ENCODE measurements at regions not wholly inside any gene's neighbourhood (a gene's known extent, or its start where the extent isn't known, plus 50 kb on each side); places are given as distances from the start of the nearest gene placed in this dataset.
"Not testable (repeated sequence)": the region's sequence is repeated elsewhere in the genome, so short reads cannot be mapped to it uniquely, and the experiment has no call there.

GRCh38 chr13:69649063-69649392 is 458.6 kb upstream of the ATXN8OS start:
- no peak for DNase-seq
- Mint-ChIP-seq H3K9me3 (ENCODE audit: low read depth) (no peaks in the 10 kb centered on the region), H3K27me3 (no peaks in the 10 kb centered on the region), H3K27ac (no peak overlapping the region), H3K36me3 (no peaks in the 10 kb centered on the region), H3K4me3 (no peak overlapping the region), H3K4me1 (no peaks in the 10 kb centered on the region)
- CTCF ChIA-PET = no interaction called here
- ATAC-seq = no peak

DNA sequence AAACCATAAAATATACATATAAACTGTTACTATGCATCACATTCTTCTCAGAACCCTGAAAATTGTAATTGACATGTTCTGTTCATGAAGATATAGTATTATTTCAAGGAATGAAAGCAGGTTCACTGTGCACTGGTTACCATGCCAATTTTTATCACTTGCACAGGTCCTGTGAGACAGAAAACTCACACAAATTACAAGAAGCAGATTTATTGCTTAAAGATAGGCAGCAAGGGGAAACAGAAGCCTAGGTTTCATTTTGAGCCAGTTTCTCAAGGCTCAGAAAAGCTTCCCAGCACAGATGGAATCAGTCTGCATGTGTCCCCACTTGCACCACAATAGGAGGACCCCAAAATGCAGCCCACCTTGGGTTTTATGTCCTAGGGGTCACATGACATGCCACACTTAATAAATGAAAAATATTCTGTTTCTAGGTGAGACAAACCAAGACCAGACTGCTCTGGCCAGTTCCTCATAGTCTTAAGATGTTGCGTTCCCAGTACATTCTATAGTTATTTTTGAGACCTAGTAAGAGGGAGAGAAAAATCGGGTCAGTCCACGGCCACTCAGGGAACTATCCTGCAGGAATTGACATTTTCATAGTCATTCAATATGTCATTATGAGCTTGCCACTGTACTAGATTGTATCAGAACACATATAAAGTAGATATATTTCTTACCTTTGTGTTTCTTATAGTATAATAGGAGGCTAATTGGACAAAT is 459.1 kb upstream of the ATXN8OS start:
- ATAC-seq (no peak), DNase-seq (no peak)
- no peak overlapping the region for H3K27ac Mint-ChIP-seq
- H3K27me3 Mint-ChIP-seq = no peaks in the 10 kb centered on the region
- H3K4me1 Mint-ChIP-seq = no peaks in the 10 kb centered on the region
- CTCF ChIA-PET = interaction anchor here (0.9 kb wide), 1 partner anchor 92 kb away, joined by 3 read pairs; no protein-coding TSS in a partner anchor
- no peak overlapping the region for H3K4me3 Mint-ChIP-seq
- H3K36me3 Mint-ChIP-seq = no peaks in the 10 kb centered on the region
- peaks cover 3% of the 10 kb centered on the region for H3K9me3 Mint-ChIP-seq (ENCODE audit: low read depth)

DNA sequence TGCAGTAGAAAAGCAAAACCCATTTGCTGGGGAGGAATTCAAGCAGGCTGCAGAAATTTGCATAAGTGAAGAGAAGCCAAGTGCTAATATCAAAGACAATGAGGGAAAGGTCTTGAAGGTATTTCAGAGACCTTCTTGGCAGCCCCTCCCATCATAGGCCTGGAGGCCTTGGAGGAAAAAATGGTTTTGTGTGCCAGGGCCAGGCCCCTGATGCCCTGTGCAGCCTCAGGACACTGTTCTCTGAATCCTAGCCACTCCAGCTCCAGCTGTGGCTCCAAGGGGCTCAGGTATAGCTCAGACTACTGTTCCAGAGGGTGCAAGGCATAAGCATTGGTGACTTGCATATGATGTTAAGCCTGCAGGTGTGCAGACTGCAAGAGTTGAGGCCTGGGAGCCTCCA is 463.2 kb upstream of the ATXN8OS start:
- Mint-ChIP-seq H3K9me3 (ENCODE audit: low read depth) (peaks cover 5% of the 10 kb centered on the region), H3K27ac (no peak overlapping the region), H3K27me3 (no peaks in the 10 kb centered on the region), H3K36me3 (no peaks in the 10 kb centered on the region), H3K4me1 (no peaks in the 10 kb centered on the region), H3K4me3 (no peak overlapping the region)
- CTCF ChIA-PET = no interaction called here
- ATAC-seq (no peak), DNase-seq (no peak)

DNA sequence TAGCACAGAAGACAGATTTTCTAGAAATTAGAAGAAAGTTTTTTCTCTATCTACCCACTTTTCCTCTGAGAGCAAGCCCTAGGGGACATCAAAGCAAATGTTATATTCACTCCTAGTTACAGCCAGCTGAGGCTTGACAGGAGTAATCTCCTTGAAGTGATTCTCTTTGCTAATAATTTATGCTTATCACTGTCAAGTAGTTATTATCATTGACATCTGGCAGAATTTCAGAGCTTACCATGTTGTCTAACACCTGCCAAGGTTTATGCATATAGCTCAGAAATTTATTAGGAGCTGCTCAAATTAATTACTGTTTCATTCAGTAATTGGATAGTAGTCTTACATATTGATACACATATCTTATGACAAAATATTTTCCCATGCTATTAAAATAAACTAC is 465.9 kb upstream of the ATXN8OS start:
- no peak overlapping the region for H3K27ac Mint-ChIP-seq
- no peaks in the 10 kb centered on the region for H3K36me3 Mint-ChIP-seq
- no peaks in the 10 kb centered on the region for H3K27me3 Mint-ChIP-seq
- CTCF ChIA-PET = no interaction called here
- ATAC-seq (no peak), DNase-seq (no peak)
- peaks cover 5% of the 10 kb centered on the region for H3K9me3 Mint-ChIP-seq (ENCODE audit: low read depth)
- no peaks in the 10 kb centered on the region for H3K4me1 Mint-ChIP-seq
- no peak overlapping the region for H3K4me3 Mint-ChIP-seq

GRCh38 chr13:69633044-69633443 is 474.6 kb upstream of the ATXN8OS start:
- Mint-ChIP-seq H3K27me3 (no peaks in the 10 kb centered on the region), H3K36me3 (no peaks in the 10 kb centered on the region), H3K4me1 (no peaks in the 10 kb centered on the region), H3K9me3 (ENCODE audit: low read depth) (peaks cover 5% of the 10 kb centered on the region), H3K4me3 (no peak overlapping the region), H3K27ac (no peak overlapping the region)
- DNase-seq (no peak), ATAC-seq (no peak)
- CTCF ChIA-PET = no interaction called here

DNA sequence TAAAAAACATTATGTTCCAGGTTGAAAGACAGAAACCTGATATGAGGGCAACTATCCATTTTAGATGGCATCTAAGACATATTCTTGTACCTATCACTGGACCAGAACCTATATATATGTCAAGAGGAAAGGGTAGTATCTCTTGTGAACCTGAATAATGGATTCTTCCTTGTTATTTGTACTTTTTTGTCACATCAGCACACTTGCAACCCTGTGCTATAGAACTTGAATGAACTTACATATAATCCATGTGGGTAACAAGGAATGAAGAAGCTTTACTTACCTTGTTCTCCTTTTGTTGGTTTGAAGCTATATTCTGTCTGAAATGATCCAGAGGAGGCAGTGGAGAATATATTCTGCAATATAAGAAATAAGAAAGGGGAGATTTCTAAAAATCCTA is 483.7 kb upstream of the ATXN8OS start:
- H3K36me3 Mint-ChIP-seq = no peaks in the 10 kb centered on the region
- H3K4me1 Mint-ChIP-seq = no peaks in the 10 kb centered on the region
- no peak for ATAC-seq
- no peak for DNase-seq
- H3K27me3 Mint-ChIP-seq = no peaks in the 10 kb centered on the region
- H3K4me3 Mint-ChIP-seq = no peak overlapping the region
- H3K27ac Mint-ChIP-seq = no peak overlapping the region
- peaks cover 6% of the 10 kb centered on the region for H3K9me3 Mint-ChIP-seq (ENCODE audit: low read depth)
- CTCF ChIA-PET = no interaction called here

GRCh38 chr13:69619651-69620050 is 488.0 kb upstream of the ATXN8OS start:
- Mint-ChIP-seq H3K4me1 (no peaks in the 10 kb centered on the region), H3K27me3 (no peaks in the 10 kb centered on the region), H3K4me3 (no peak overlapping the region), H3K27ac (no peak overlapping the region), H3K9me3 (ENCODE audit: low read depth) (peaks cover 3% of the 10 kb centered on the region), H3K36me3 (no peaks in the 10 kb centered on the region)
- no peak for DNase-seq
- CTCF ChIA-PET = no interaction called here
- no peak for ATAC-seq

DNA sequence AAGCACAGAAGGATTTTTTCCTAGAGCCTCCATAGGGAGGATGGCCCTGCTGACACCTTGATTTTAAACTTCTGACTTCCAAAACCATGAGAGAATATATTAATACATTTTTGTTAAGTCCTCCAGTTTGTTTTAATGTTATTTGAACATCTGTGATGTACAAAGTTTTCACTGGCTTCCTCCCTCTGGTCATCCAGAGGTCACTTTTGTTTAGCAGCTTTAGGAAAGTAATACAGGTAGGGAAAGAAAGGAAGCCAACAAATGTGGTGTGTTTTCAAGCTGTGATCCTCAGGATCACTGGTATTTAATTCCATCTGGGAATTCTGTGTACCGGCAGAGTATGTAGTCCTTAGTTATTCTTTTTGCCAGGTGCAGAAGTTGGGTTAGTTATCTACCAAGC is 488.8 kb upstream of the ATXN8OS start:
- CTCF ChIA-PET = no interaction called here
- DNase-seq (no peak), ATAC-seq (no peak)
- no peaks in the 10 kb centered on the region for H3K4me1 Mint-ChIP-seq
- H3K27ac Mint-ChIP-seq = no peak overlapping the region
- no peak overlapping the region for H3K4me3 Mint-ChIP-seq
- peaks cover 5% of the 10 kb centered on the region for H3K9me3 Mint-ChIP-seq (ENCODE audit: low read depth)
- H3K36me3 Mint-ChIP-seq = no peaks in the 10 kb centered on the region
- no peaks in the 10 kb centered on the region for H3K27me3 Mint-ChIP-seq

DNA sequence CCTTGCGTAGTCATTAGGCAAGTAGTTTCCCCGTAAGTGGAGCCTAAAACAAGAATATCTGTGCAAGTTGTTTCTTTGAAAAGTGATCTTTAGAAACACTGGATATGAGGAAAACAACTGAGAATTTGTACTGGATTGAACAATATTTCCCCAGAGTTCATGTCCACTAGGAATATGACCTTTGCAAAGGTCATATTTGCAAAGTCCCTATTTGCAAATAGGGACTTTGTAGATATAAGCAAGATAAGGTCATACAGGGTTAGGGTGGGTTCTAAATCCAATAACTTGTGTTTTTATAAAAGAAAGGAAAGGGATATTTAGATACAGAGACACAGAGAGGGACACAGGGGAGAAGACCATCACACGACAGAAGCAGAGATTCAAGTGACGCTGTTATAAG is 489.2 kb upstream of the ATXN8OS start:
- Mint-ChIP-seq H3K27ac (no peak overlapping the region), H3K9me3 (ENCODE audit: low read depth) (peaks cover 5% of the 10 kb centered on the region), H3K4me3 (no peak overlapping the region), H3K27me3 (no peaks in the 10 kb centered on the region), H3K36me3 (no peaks in the 10 kb centered on the region), H3K4me1 (no peaks in the 10 kb centered on the region)
- DNase-seq (no peak), ATAC-seq (no peak)
- CTCF ChIA-PET = no interaction called here

DNA sequence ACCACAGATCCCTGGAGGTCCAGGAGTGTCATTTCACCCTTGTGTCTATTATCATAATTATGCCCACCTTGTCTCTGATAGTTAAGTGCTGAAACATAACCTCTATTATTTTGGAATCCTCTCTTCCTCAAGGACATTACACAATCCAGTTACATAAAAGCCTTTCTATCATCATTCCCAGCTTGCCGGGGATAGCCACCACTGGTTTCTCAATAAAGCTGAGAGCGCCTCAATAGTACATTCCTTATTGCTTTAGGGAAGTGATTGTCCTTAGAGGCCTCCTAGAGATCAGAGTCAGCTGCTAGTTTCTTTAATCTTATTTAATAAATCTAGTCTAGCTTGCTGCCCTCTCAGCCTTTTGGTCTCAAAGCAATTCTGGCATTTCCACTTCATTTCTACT is 490.0 kb upstream of the ATXN8OS start:
- no peak for DNase-seq
- Mint-ChIP-seq H3K27ac (no peak overlapping the region), H3K27me3 (no peaks in the 10 kb centered on the region), H3K4me1 (no peaks in the 10 kb centered on the region), H3K9me3 (ENCODE audit: low read depth) (peaks cover 5% of the 10 kb centered on the region), H3K4me3 (no peak overlapping the region), H3K36me3 (no peaks in the 10 kb centered on the region)
- CTCF ChIA-PET = no interaction called here
- ATAC-seq = no peak

GRCh38 chr13:69616396-69616795 is 491.2 kb upstream of the ATXN8OS start:
- ATAC-seq (no peak), DNase-seq (no peak)
- Mint-ChIP-seq H3K9me3 (ENCODE audit: low read depth) (peaks cover 5% of the 10 kb centered on the region), H3K4me3 (no peak overlapping the region), H3K27me3 (no peaks in the 10 kb centered on the region), H3K4me1 (no peaks in the 10 kb centered on the region), H3K36me3 (no peaks in the 10 kb centered on the region), H3K27ac (no peak overlapping the region)
- CTCF ChIA-PET = no interaction called here

DNA sequence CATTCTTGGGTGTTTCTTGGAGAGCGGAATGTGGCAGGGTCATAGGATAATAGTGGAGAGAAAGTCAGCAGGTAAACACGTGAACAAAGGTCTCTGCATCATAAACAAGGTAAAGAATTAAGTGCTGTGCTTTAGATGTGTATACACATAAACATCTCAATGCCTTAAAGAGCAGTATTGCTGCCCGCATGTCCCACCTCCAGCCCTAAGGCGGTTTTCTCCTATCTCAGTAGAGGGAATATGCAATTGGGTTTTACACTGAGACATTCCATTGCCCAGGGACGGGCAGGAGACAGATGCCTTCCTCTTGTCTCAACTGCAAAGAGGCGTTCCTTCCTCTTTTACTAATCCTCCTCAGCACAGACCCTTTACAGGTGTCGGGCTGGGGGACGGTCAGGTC is 492.6 kb upstream of the ATXN8OS start:
- H3K27me3 Mint-ChIP-seq; H3K36me3 Mint-ChIP-seq; ATAC-seq; DNase-seq; H3K4me3 Mint-ChIP-seq; H3K9me3 Mint-ChIP-seq (ENCODE audit: low read depth); CTCF ChIA-PET; H3K27ac Mint-ChIP-seq; H3K4me1 Mint-ChIP-seq: not testable (repeated sequence)

DNA sequence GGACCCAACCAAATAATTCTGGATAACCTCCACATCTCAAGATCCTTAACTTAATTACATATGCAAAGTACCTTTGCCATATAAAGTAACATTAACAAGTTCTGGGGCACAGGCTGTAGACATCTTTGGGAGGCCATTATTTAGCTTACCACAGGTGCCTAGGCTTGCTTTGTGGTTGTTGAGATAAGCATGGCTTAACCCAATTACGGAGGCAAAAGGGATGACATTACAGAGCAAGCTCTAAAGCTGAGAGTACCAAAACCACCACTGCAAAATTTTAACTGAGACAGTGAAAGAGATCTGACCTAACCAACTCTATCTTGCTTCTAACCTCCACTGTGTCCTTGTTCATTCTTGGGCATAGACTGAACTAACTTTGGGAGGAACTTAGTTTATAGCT is 502.9 kb upstream of the ATXN8OS start:
- CTCF ChIA-PET = no interaction called here
- peaks cover 18% of the 10 kb centered on the region for H3K9me3 Mint-ChIP-seq (ENCODE audit: low read depth)
- no peaks in the 10 kb centered on the region for H3K36me3 Mint-ChIP-seq
- H3K27me3 Mint-ChIP-seq = no peaks in the 10 kb centered on the region
- no peak overlapping the region for H3K27ac Mint-ChIP-seq
- DNase-seq (no peak), ATAC-seq (no peak)
- H3K4me1 Mint-ChIP-seq = no peaks in the 10 kb centered on the region
- H3K4me3 Mint-ChIP-seq = no peak overlapping the region

DNA sequence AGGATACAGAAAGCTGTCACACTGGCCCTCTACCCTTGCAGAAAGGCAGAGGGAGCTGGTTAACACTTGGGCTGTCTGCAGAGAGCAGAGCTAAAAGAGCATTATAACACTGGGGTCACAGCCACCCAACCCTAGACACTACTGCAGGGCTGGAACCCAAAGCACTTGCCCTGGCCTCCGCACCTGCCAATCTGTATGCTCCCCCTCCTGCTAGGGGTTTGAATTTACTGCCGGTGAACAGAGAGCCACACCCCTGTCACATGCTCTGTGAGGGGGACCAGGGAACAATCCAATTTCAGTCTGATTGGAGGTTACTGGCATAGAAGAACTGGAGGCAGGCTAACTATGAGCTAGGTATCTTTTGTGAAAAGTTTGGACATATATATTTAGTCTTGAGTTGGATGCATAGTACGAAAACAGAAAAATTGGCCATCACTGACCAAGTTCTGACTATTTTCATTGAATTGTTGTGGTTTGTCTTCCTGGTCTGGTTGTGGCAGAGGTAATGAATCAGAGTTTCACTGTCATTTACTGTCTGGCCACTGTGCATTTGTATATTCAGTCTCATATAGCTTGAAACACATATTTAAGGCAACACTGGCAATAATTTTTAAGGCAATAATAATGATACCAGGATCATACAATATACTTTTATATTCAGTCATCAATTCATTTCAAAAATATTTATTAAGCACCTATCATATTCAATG is 504.3 kb upstream of the ATXN8OS start:
- no peaks in the 10 kb centered on the region for H3K36me3 Mint-ChIP-seq
- H3K27me3 Mint-ChIP-seq = no peaks in the 10 kb centered on the region
- no peak overlapping the region for H3K4me3 Mint-ChIP-seq
- H3K27ac Mint-ChIP-seq = no peak overlapping the region
- no peaks in the 10 kb centered on the region for H3K4me1 Mint-ChIP-seq
- peaks cover 18% of the 10 kb centered on the region for H3K9me3 Mint-ChIP-seq (ENCODE audit: low read depth)
- ATAC-seq = no peak
- no peak for DNase-seq
- CTCF ChIA-PET = no interaction called here

Measured in activated CD8-positive, alpha-beta memory T cell treated with anti-CD3 and anti-CD28 coated beads, Interleukin-2, amount 10 ng/mL, durations not matched to agents 7 days and 5 days (primary cell).